OCI-LY7 (cell line): ENCODE measurements at regions not wholly inside any gene's neighbourhood (a gene's known extent, or its start where the extent isn't known, plus 50 kb on each side); places are given as distances from the start of the nearest gene placed in this dataset.

Experiments
- BruUV-seq: library from RNA; stranded (reverse); fragments of 400-500 nt; replicated peaks from 2 replicates; lab custom pipeline; 2021; lab: Mats Ljungman, UMichigan
- CTCF ChIA-PET: fragments of 300-600 bp; sonication (Branson Sonifier 250); formaldehyde crosslinking; loops from one replicate; lab custom pipeline; 2022; ENCODE audit warnings: antibody characterized with exemption; ENCODE audit not compliant: unreplicated experiment; lab: Charles Lee
- POLR2A ChIA-PET: fragments of 300-600 bp; sonication (Branson Sonifier 250); formaldehyde crosslinking; loops from one replicate; lab custom pipeline; 2022; ENCODE audit warnings: antibody characterized with exemption; lab: Charles Lee
- DNase-seq: peaks from one replicate; pipeline ENCODE4 v3.0.0-alpha.2; 2015; ENCODE audit warnings: low spot score
- H2AFZ ChIP-seq: fragments of 200-600 bp; sonication (generic), shearing (Covaris generic); 2 replicates; pipeline ENCODE4 v1.6.1; 2014; ENCODE audit warnings: mild to moderate bottlenecking, antibody characterized with exemption, low read length, moderate library complexity
- H3K27ac ChIP-seq: fragments of 200-600 bp; sonication (generic); 2 replicates; pipeline ENCODE4 v1.5.1; 2014; ENCODE audit warnings: mixed run types, low read depth, mild to moderate bottlenecking, moderate library complexity, low read length, inconsistent platforms; ENCODE audit not compliant: poor library complexity, severe bottlenecking
- H3K36me3 ChIP-seq: fragments of 200-600 bp; sonication (generic); 2 replicates; pipeline ENCODE4 v1.6.1; 2014; ENCODE audit warnings: mild to moderate bottlenecking, antibody characterized with exemption, low read length, moderate library complexity, mixed read lengths; ENCODE audit not compliant: insufficient read depth
- H3K4me1 ChIP-seq: fragments of 200-600 bp; sonication (generic); 2 replicates; pipeline ENCODE4 v1.5.1; 2014; ENCODE audit warnings: mild to moderate bottlenecking, low read length; ENCODE audit not compliant: insufficient read depth, poor library complexity, severe bottlenecking
- H3K4me2 ChIP-seq: fragments of 200-600 bp; sonication (generic); 2 replicates; pipeline ENCODE4 v1.6.1; 2014; ENCODE audit warnings: mild to moderate bottlenecking, low read length
- H3K4me3 ChIP-seq: fragments of 200-600 bp; sonication (generic); 2 replicates; pipeline ENCODE4 v1.5.1; 2014; ENCODE audit warnings: mild to moderate bottlenecking, low read depth, low read length; ENCODE audit not compliant: poor library complexity, severe bottlenecking
- H3K79me2 ChIP-seq: fragments of 200-600 bp; sonication (generic); 2 replicates; pipeline ENCODE4 v1.6.1; 2016; ENCODE audit warnings: low read depth, mild to moderate bottlenecking, low read length, moderate library complexity, mixed read lengths; ENCODE audit not compliant: insufficient read depth
- H3K9me2 ChIP-seq: fragments of 200-600 bp; sonication (generic); 2 replicates; pipeline ENCODE4 v1.6.1; 2016; ENCODE audit warnings: mild to moderate bottlenecking, low read length, mixed read lengths; ENCODE audit not compliant: insufficient read depth
- H3K9me3 ChIP-seq: fragments of 200-600 bp; sonication (generic); 2 replicates; pipeline ENCODE4 v1.6.1; 2014; ENCODE audit warnings: mild to moderate bottlenecking, mixed run types, low read length, mixed read lengths
- H4K20me1 ChIP-seq: fragments of 200-600 bp; sonication (generic); 2 replicates; pipeline ENCODE4 v1.6.1; 2014; ENCODE audit warnings: mild to moderate bottlenecking, antibody characterized with exemption, low read length, moderate library complexity, mixed read lengths; ENCODE audit not compliant: insufficient read depth
- EZH2phosphoT487 ChIP-seq: fragments of 200-600 bp; sonication (generic); IDR thresholded peaks from 2 replicates; pipeline ENCODE4 v1.6.1; 2018; ENCODE audit warnings: low read depth, borderline replicate concordance, mild to moderate bottlenecking, mixed run types, antibody characterized with exemption, low read length, moderate library complexity, mixed read lengths
- intact Hi-C: fragments of 100-400 bp; cut with micrococcal nuclease; formaldehyde crosslinking; loops from one replicate; pipeline ENCODE4 v1.10.0; 2022; ENCODE audit not compliant: unreplicated experiment
- TF ChIP-seq, protein P1 (sequence below): fragments of 200-600 bp; sonication (generic); conservative IDR thresholded peaks from 2 replicates; pipeline ENCODE4 v1.5.1; 2014; ENCODE audit warnings: mild to moderate bottlenecking, antibody characterized with exemption, low read length, moderate library complexity, mixed read lengths

DNA sequence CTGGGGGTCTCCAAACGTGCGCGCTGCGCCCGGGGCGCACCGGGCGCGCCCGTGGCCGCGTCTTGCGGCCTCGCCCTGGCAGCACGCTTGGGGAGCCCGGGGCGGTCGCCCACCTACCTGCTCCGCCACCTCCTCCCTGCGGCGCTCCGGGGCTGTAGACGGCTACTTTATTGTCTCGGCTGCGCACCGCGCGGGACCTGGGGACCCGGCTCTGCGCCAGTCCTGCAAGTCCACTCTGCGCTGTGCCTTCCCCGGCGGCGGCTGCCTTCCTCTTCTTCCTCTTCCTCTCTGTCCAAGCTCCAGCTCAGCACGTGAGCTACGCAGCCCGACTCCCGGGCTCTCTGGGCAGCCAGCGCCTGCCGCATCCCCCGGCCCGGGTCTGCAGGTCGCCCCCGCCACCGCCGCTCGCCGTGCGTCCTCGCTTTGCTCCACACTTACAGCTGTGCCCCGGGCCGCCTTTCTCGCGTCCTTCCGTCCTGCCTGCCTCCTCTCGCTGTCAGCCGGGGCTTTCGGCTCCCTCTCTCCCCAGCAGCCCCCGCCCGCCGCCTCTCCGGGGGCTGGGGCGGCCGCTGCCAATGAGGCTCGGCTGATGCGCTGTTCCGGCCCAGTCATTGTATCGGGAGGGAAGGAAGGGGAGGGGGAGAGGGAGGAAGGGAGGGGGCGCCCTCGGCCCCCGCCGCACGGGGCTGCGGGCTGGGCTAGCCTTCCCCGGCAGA lies 156.4 kb upstream of the FRMD4B start:
- no peak overlapping the region for H2AFZ ChIP-seq
- no peaks in the 10 kb centered on the region for H3K79me2 ChIP-seq
- no peaks in the 10 kb centered on the region for H3K36me3 ChIP-seq
- CTCF ChIA-PET: no interaction called here
- H3K4me2 ChIP-seq: no peak overlapping the region
- H3K27ac ChIP-seq: no peak overlapping the region
- intact Hi-C loops: no loop called here
- no peaks in the 10 kb centered on the region for H4K20me1 ChIP-seq
- H3K4me1 ChIP-seq: no peaks in the 10 kb centered on the region
- H3K4me3 ChIP-seq: no peak overlapping the region
- TF ChIP-seq EZH2phosphoT487: no peak
- TF ChIP-seq, protein P1, sequence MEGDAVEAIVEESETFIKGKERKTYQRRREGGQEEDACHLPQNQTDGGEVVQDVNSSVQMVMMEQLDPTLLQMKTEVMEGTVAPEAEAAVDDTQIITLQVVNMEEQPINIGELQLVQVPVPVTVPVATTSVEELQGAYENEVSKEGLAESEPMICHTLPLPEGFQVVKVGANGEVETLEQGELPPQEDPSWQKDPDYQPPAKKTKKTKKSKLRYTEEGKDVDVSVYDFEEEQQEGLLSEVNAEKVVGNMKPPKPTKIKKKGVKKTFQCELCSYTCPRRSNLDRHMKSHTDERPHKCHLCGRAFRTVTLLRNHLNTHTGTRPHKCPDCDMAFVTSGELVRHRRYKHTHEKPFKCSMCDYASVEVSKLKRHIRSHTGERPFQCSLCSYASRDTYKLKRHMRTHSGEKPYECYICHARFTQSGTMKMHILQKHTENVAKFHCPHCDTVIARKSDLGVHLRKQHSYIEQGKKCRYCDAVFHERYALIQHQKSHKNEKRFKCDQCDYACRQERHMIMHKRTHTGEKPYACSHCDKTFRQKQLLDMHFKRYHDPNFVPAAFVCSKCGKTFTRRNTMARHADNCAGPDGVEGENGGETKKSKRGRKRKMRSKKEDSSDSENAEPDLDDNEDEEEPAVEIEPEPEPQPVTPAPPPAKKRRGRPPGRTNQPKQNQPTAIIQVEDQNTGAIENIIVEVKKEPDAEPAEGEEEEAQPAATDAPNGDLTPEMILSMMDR: no peak
- no peak for DNase-seq
- H3K9me3 ChIP-seq: no peaks in the 10 kb centered on the region
- H3K9me2 ChIP-seq: no peaks in the 10 kb centered on the region
- POLR2A ChIA-PET: no interaction called here
- no TSS peak for BruUV-seq

DNA sequence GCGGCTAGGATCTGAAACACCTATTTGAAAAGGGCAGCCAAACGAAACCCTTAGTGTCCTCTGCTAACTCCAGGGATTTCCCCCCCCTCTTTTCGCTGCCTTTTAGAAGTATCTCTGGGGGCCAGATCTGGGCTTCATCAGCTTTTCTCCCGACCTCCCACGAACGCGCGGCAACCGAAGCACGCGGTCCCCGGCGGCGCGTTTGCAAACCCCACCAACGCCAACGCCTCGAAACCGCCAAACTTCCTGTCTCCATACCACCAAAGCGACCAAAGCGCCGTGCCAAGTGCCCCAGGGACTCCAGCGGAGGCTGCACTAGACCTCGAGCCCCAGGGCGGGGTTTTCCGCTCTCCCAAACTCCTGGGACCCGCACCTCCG lies 155.8 kb upstream of the FRMD4B start:
- Histone ChIP-seq H3K4me1 (no peaks in the 10 kb centered on the region), H3K36me3 (no peaks in the 10 kb centered on the region), H2AFZ (no peak overlapping the region), H3K4me2 (no peak overlapping the region), H3K9me2 (no peaks in the 10 kb centered on the region), H4K20me1 (no peaks in the 10 kb centered on the region), H3K9me3 (no peaks in the 10 kb centered on the region), H3K4me3 (no peak overlapping the region), H3K79me2 (no peaks in the 10 kb centered on the region), H3K27ac (no peak overlapping the region)
- TF ChIP-seq, protein P1: no peak
- no peak for TF ChIP-seq EZH2phosphoT487
- no peak for DNase-seq
- intact Hi-C loops: no loop called here
- BruUV-seq: no TSS peak
- ChIA-PET CTCF (no interaction called here), POLR2A (no interaction called here)

- BruUV-seq: no TSS peak
- Histone ChIP-seq H4K20me1 (no peaks in the 10 kb centered on the region), H3K9me3 (no peaks in the 10 kb centered on the region), H3K9me2 (no peaks in the 10 kb centered on the region), H3K4me3 (no peak overlapping the region), H3K79me2 (no peaks in the 10 kb centered on the region), H3K27ac (no peak overlapping the region), H3K4me1 (no peaks in the 10 kb centered on the region), H3K36me3 (no peaks in the 10 kb centered on the region), H2AFZ (no peak overlapping the region), H3K4me2 (no peak overlapping the region)
- ChIA-PET POLR2A (no interaction called here), CTCF (no interaction called here)
- intact Hi-C loops: no loop called here
- no peak for TF ChIP-seq EZH2phosphoT487
- TF ChIP-seq, protein P1: no peak
- DNase-seq: no peak
Observed at GRCh38 chr3:69540706-69541581, 155.1 kb upstream of the FRMD4B start.
